ENCODE measurements at regions not wholly inside any gene's neighbourhood (a gene's known extent, or its start where the extent isn't known, plus 50 kb on each side); places are given as distances from the start of the nearest gene placed in this dataset.

DNA sequence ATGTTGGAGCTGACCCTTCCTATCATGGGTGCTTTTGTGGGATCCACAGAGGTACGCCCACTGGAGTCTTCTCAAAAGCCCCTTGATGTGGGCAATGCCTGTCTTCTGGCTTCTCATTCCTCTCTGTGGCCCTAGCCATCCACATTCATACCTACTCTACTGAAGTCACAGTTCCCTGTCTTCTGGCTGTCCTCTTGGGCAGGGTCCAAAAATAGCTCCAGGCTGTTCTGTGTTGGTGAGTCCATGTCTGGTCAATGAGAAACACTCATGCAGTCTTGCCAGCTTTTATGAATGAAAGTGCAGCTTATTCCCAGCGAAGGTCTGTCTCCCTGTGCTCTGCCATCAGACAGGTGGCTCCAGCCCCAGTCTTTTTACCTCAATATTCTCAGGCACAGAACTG lies 135.9 kb upstream of the MDM1 start:
- TF ChIP-seq, protein P1, sequence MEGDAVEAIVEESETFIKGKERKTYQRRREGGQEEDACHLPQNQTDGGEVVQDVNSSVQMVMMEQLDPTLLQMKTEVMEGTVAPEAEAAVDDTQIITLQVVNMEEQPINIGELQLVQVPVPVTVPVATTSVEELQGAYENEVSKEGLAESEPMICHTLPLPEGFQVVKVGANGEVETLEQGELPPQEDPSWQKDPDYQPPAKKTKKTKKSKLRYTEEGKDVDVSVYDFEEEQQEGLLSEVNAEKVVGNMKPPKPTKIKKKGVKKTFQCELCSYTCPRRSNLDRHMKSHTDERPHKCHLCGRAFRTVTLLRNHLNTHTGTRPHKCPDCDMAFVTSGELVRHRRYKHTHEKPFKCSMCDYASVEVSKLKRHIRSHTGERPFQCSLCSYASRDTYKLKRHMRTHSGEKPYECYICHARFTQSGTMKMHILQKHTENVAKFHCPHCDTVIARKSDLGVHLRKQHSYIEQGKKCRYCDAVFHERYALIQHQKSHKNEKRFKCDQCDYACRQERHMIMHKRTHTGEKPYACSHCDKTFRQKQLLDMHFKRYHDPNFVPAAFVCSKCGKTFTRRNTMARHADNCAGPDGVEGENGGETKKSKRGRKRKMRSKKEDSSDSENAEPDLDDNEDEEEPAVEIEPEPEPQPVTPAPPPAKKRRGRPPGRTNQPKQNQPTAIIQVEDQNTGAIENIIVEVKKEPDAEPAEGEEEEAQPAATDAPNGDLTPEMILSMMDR (IDR thresholded peaks at IDR 0.05): no peak
- TF ChIP-seq POLR2A (IDR thresholded peaks at IDR 0.05): no peak
